OCI-LY7 (cell line): ENCODE measurements at regions not wholly inside any gene's neighbourhood (a gene's known extent, or its start where the extent isn't known, plus 50 kb on each side); places are given as distances from the start of the nearest gene placed in this dataset.

Experiments used
- EZH2phosphoT487 ChIP-seq: fragments of 200-600 bp; sonication (generic); IDR thresholded peaks from 2 replicates; pipeline ENCODE4 v1.6.1; 2018; ENCODE audit warnings: low read depth, borderline replicate concordance, mild to moderate bottlenecking, mixed run types, antibody characterized with exemption, low read length, moderate library complexity, mixed read lengths
- TF ChIP-seq, protein P1 (sequence below): fragments of 200-600 bp; sonication (generic); conservative IDR thresholded peaks from 2 replicates; pipeline ENCODE4 v1.5.1; 2014; ENCODE audit warnings: mild to moderate bottlenecking, antibody characterized with exemption, low read length, moderate library complexity, mixed read lengths

DNA sequence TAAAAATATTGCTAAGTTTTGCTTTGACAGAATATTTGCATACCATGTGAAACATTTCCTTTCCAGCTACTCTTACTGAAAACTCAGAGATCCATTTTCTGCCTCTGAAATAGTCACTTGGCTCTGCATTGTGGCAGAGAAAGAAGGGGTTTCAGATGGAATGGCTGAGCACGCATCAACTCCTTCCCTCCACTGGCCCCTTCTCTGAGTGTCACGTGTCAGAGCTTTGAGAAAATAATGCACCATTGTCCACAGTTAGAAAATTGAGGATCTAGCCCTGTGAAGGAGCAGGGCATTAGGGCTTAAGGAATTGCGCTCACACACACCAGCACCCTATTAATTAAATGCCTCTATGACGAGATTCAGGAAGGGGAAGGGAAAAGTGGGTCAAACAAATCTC, 78.8 kb upstream of the FAT4 start:
- TF ChIP-seq EZH2phosphoT487 = no peak
- TF ChIP-seq, protein P1, sequence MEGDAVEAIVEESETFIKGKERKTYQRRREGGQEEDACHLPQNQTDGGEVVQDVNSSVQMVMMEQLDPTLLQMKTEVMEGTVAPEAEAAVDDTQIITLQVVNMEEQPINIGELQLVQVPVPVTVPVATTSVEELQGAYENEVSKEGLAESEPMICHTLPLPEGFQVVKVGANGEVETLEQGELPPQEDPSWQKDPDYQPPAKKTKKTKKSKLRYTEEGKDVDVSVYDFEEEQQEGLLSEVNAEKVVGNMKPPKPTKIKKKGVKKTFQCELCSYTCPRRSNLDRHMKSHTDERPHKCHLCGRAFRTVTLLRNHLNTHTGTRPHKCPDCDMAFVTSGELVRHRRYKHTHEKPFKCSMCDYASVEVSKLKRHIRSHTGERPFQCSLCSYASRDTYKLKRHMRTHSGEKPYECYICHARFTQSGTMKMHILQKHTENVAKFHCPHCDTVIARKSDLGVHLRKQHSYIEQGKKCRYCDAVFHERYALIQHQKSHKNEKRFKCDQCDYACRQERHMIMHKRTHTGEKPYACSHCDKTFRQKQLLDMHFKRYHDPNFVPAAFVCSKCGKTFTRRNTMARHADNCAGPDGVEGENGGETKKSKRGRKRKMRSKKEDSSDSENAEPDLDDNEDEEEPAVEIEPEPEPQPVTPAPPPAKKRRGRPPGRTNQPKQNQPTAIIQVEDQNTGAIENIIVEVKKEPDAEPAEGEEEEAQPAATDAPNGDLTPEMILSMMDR = no peak
